ENCODE measurements at regions not wholly inside any gene's neighbourhood (a gene's known extent, or its start where the extent isn't known, plus 50 kb on each side); places are given as distances from the start of the nearest gene placed in this dataset.

DNA sequence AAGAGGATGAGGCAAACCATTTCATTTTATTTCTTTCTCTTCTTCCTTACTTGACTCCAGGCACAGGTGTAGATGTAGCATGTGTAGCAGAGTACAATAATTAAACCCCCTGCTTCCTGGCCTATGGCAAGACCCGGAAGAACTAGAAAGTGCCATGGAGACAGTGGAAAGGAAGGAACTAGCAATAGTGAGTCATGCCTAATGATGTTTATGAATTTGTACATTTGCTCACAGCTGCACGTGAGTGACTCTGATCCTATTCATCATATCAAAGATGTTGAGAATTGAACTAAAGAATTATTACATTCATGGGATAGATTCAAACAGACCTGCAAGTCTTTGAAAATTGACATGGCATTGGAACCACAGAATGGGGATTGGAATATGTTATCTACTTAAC lies 2233.9 kb upstream of the TENM3 start:
- no peak overlapping the region for H3K18ac ChIP-seq (ENCODE audit: low read length)
- no peak overlapping the region for H3K27ac ChIP-seq (ENCODE audit: low read depth, low read length)
- H3K56ac ChIP-seq (ENCODE audit: low read length), result no peak overlapping the region
- no peak overlapping the region for H2BK15ac ChIP-seq (replicated peaks; ENCODE audit: low read depth)
- no peak overlapping the region for H4K8ac ChIP-seq (ENCODE audit: low read depth, low read length)
- no CpG with 5 or more reads among the region's 2 CpGs for WGBS (ENCODE audit: extremely low coverage, insufficient coverage, low lambda C conversion rate)
- H2BK5ac ChIP-seq (ENCODE audit: low read length), result no peak overlapping the region
- no peak for DNase-seq
- H3K4me1 ChIP-seq (ENCODE audit: control insufficient read depth, low read depth, low read length), result no peaks in the 10 kb centered on the region
- no peak overlapping the region for H2AK5ac ChIP-seq (ENCODE audit: low read length)
- no peaks in the 10 kb centered on the region for H3K27me3 ChIP-seq (ENCODE audit: insufficient read depth, low read length, poor library complexity)
- no peak overlapping the region for H3K4me3 ChIP-seq (ENCODE audit: low read length)
- no peak overlapping the region for H3K4me2 ChIP-seq (ENCODE audit: low read length)
- no peak overlapping the region for H3K23ac ChIP-seq (ENCODE audit: low read length)
- no peak overlapping the region for H3K9ac ChIP-seq (ENCODE audit: low read length)
- H3K36me3 ChIP-seq (ENCODE audit: control insufficient read depth, insufficient read depth, low read length), result no peaks in the 10 kb centered on the region
- H3K79me1 ChIP-seq (ENCODE audit: low read length), result no peaks in the 10 kb centered on the region
- no peak overlapping the region for H2BK120ac ChIP-seq (ENCODE audit: low read depth, low read length)
- no peak overlapping the region for H4K5ac ChIP-seq (ENCODE audit: low read length)
- no peaks in the 10 kb centered on the region for H3K79me2 ChIP-seq (ENCODE audit: control insufficient read depth, insufficient read depth, low read length)
- no peak overlapping the region for H3K4ac ChIP-seq (ENCODE audit: low read depth, low read length)

DNA sequence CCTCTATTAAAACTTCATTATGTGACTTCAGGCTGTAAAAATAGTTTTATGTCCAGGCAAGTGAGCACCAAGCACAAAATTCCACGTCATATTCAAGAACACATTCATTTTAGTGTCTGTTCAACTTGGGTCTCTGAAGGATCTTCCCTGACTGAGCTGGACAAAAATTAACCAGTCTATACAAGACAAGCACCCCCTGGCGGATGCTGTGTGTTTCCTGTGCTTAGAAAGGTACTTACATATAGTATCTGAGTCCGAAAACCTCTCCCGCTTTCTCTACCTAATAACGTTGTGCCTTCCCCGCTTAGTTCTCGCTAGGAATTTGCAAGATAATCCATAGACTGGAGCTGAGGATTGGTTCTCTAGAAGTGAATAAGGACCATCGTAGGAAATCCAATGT lies 2214.5 kb upstream of the TENM3 start:
- H3K4me1 ChIP-seq (ENCODE audit: control insufficient read depth, low read depth, low read length), result no peaks in the 10 kb centered on the region
- no peak overlapping the region for H3K4ac ChIP-seq (ENCODE audit: low read depth, low read length)
- no peak overlapping the region for H4K5ac ChIP-seq (ENCODE audit: low read length)
- no peak overlapping the region for H2BK15ac ChIP-seq (replicated peaks; ENCODE audit: low read depth)
- no peaks in the 10 kb centered on the region for H3K27me3 ChIP-seq (ENCODE audit: insufficient read depth, low read length, poor library complexity)
- no peaks in the 10 kb centered on the region for H3K79me2 ChIP-seq (ENCODE audit: control insufficient read depth, insufficient read depth, low read length)
- H3K4me3 ChIP-seq (ENCODE audit: low read length), result no peak overlapping the region
- no peak overlapping the region for H3K23ac ChIP-seq (ENCODE audit: low read length)
- H2BK5ac ChIP-seq (ENCODE audit: low read length), result no peak overlapping the region
- H3K27ac ChIP-seq (ENCODE audit: low read depth, low read length), result no peak overlapping the region
- H3K36me3 ChIP-seq (ENCODE audit: control insufficient read depth, insufficient read depth, low read length), result no peaks in the 10 kb centered on the region
- no peak overlapping the region for H3K9ac ChIP-seq (ENCODE audit: low read length)
- WGBS (ENCODE audit: extremely low coverage, insufficient coverage, low lambda C conversion rate), result no CpG with 5 or more reads among the region's 8 CpGs
- no peak overlapping the region for H2BK120ac ChIP-seq (ENCODE audit: low read depth, low read length)
- no peak overlapping the region for H3K18ac ChIP-seq (ENCODE audit: low read length)
- H4K8ac ChIP-seq (ENCODE audit: low read depth, low read length), result no peak overlapping the region
- H3K4me2 ChIP-seq (ENCODE audit: low read length), result no peak overlapping the region
- no peak overlapping the region for H3K56ac ChIP-seq (ENCODE audit: low read length)
- peak; percentile 75 for DNase-seq
- no peaks in the 10 kb centered on the region for H3K79me1 ChIP-seq (ENCODE audit: low read length)
- no peak overlapping the region for H2AK5ac ChIP-seq (ENCODE audit: low read length)

DNA sequence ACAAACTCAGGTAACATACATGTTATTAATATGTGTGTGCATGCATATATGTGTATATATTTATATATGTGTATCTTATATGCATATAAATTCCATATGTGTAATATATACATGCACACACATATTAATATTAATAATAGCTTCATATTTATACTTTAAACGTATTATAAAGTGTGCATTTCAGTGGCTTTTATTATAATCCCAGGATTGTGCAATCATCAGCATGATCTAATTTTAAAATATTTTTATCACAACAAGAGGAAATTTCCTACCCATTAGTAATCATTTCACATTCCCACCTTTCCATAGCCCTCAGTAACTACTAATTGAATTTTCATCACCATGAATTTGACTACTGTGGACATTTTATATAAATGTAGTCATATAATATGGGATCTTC lies 2211.9 kb upstream of the TENM3 start:
- no peak overlapping the region for H3K4me2 ChIP-seq (ENCODE audit: low read length)
- no peak for DNase-seq
- H4K8ac ChIP-seq (ENCODE audit: low read depth, low read length), result no peak overlapping the region
- no peak overlapping the region for H3K23ac ChIP-seq (ENCODE audit: low read length)
- H3K4me1 ChIP-seq (ENCODE audit: control insufficient read depth, low read depth, low read length), result no peaks in the 10 kb centered on the region
- no peak overlapping the region for H4K5ac ChIP-seq (ENCODE audit: low read length)
- H3K79me2 ChIP-seq (ENCODE audit: control insufficient read depth, insufficient read depth, low read length), result no peaks in the 10 kb centered on the region
- H2BK5ac ChIP-seq (ENCODE audit: low read length), result no peak overlapping the region
- no peak overlapping the region for H3K4me3 ChIP-seq (ENCODE audit: low read length)
- H2AK5ac ChIP-seq (ENCODE audit: low read length), result no peak overlapping the region
- no peak overlapping the region for H3K9ac ChIP-seq (ENCODE audit: low read length)
- H3K4ac ChIP-seq (ENCODE audit: low read depth, low read length), result no peak overlapping the region
- no peak overlapping the region for H3K27ac ChIP-seq (ENCODE audit: low read depth, low read length)
- no peaks in the 10 kb centered on the region for H3K27me3 ChIP-seq (ENCODE audit: insufficient read depth, low read length, poor library complexity)
- no peak overlapping the region for H2BK15ac ChIP-seq (replicated peaks; ENCODE audit: low read depth)
- H3K36me3 ChIP-seq (ENCODE audit: control insufficient read depth, insufficient read depth, low read length), result no peaks in the 10 kb centered on the region
- H2BK120ac ChIP-seq (ENCODE audit: low read depth, low read length), result no peak overlapping the region
- H3K79me1 ChIP-seq (ENCODE audit: low read length), result no peaks in the 10 kb centered on the region
- H3K56ac ChIP-seq (ENCODE audit: low read length), result no peak overlapping the region
- no CpG with 5 or more reads among the region's 1 CpG for WGBS (ENCODE audit: extremely low coverage, insufficient coverage, low lambda C conversion rate)
- H3K18ac ChIP-seq (ENCODE audit: low read length), result no peak overlapping the region

DNA sequence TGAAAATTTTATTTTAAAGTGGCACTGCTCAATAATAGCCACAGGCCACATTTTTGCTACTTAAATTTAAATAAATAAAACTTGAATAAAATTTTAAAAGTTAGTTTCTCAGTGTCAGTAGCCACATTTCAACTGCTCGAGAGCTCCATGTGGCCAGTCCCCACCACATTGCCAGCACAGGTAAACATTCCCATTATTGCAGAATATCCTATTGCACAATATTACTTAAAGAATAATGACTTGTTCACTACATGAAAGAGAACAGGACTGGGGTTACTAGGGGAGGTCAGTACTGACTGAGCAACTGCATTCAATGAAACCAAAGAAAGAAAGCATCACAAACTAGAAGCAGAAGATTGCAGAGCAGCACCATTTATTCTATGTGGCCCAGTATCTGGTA lies 2201.6 kb upstream of the TENM3 start:
- Histone ChIP-seq H2AK5ac (ENCODE audit: low read length) (no peak overlapping the region), H2BK15ac (replicated peaks; ENCODE audit: low read depth) (no peak overlapping the region), H3K79me2 (ENCODE audit: control insufficient read depth, insufficient read depth, low read length) (no peaks in the 10 kb centered on the region), H2BK120ac (ENCODE audit: low read depth, low read length) (no peak overlapping the region), H3K18ac (ENCODE audit: low read length) (no peak overlapping the region), H3K23ac (ENCODE audit: low read length) (no peak overlapping the region), H4K8ac (ENCODE audit: low read depth, low read length) (no peak overlapping the region), H3K4ac (ENCODE audit: low read depth, low read length) (no peak overlapping the region), H3K79me1 (ENCODE audit: low read length) (no peaks in the 10 kb centered on the region), H3K36me3 (ENCODE audit: control insufficient read depth, insufficient read depth, low read length) (no peaks in the 10 kb centered on the region), H3K27me3 (ENCODE audit: insufficient read depth, low read length, poor library complexity) (no peaks in the 10 kb centered on the region), H3K4me2 (ENCODE audit: low read length) (no peak overlapping the region), H2BK5ac (ENCODE audit: low read length) (no peak overlapping the region), H4K5ac (ENCODE audit: low read length) (no peak overlapping the region), H3K27ac (ENCODE audit: low read depth, low read length) (no peak overlapping the region), H3K9ac (ENCODE audit: low read length) (no peak overlapping the region), H3K4me1 (ENCODE audit: control insufficient read depth, low read depth, low read length) (no peaks in the 10 kb centered on the region), H3K4me3 (ENCODE audit: low read length) (no peak overlapping the region), H3K56ac (ENCODE audit: low read length) (no peak overlapping the region)
- no CpG with 5 or more reads among the region's 1 CpG for WGBS (ENCODE audit: extremely low coverage, insufficient coverage, low lambda C conversion rate)
- DNase-seq, result no peak

- Histone ChIP-seq H3K27me3 (ENCODE audit: insufficient read depth, low read length, poor library complexity) (no peaks in the 10 kb centered on the region), H4K8ac (ENCODE audit: low read depth, low read length) (no peak overlapping the region), H2BK120ac (ENCODE audit: low read depth, low read length) (no peak overlapping the region), H4K5ac (ENCODE audit: low read length) (no peak overlapping the region), H3K4me1 (ENCODE audit: control insufficient read depth, low read depth, low read length) (no peaks in the 10 kb centered on the region), H2AK5ac (ENCODE audit: low read length) (no peak overlapping the region), H3K4ac (ENCODE audit: low read depth, low read length) (no peak overlapping the region), H3K79me1 (ENCODE audit: low read length) (no peaks in the 10 kb centered on the region), H3K18ac (ENCODE audit: low read length) (no peak overlapping the region), H3K36me3 (ENCODE audit: control insufficient read depth, insufficient read depth, low read length) (no peaks in the 10 kb centered on the region), H3K27ac (ENCODE audit: low read depth, low read length) (no peak overlapping the region), H3K56ac (ENCODE audit: low read length) (no peak overlapping the region), H3K4me3 (ENCODE audit: low read length) (no peak overlapping the region), H3K4me2 (ENCODE audit: low read length) (no peak overlapping the region), H3K23ac (ENCODE audit: low read length) (no peak overlapping the region), H3K9ac (ENCODE audit: low read length) (no peak overlapping the region), H2BK5ac (ENCODE audit: low read length) (no peak overlapping the region), H2BK15ac (replicated peaks; ENCODE audit: low read depth) (no peak overlapping the region), H3K79me2 (ENCODE audit: control insufficient read depth, insufficient read depth, low read length) (no peaks in the 10 kb centered on the region)
- WGBS (ENCODE audit: extremely low coverage, insufficient coverage, low lambda C conversion rate), result no CpG with 5 or more reads among the region's 7 CpGs
- DNase-seq, result no peak
Observed at GRCh38 chr4:180052629-180053028, 2190.6 kb upstream of the TENM3 start.

GRCh38 chr4:180054291-180054690 lies 2188.9 kb upstream of the TENM3 start:
- DNase-seq, result no peak
- Histone ChIP-seq H3K4me1 (ENCODE audit: control insufficient read depth, low read depth, low read length) (no peaks in the 10 kb centered on the region), H3K23ac (ENCODE audit: low read length) (no peak overlapping the region), H3K79me2 (ENCODE audit: control insufficient read depth, insufficient read depth, low read length) (no peaks in the 10 kb centered on the region), H3K36me3 (ENCODE audit: control insufficient read depth, insufficient read depth, low read length) (no peaks in the 10 kb centered on the region), H3K4me2 (ENCODE audit: low read length) (no peak overlapping the region), H3K79me1 (ENCODE audit: low read length) (no peaks in the 10 kb centered on the region), H2BK15ac (replicated peaks; ENCODE audit: low read depth) (no peak overlapping the region), H2AK5ac (ENCODE audit: low read length) (no peak overlapping the region), H3K27me3 (ENCODE audit: insufficient read depth, low read length, poor library complexity) (no peaks in the 10 kb centered on the region), H3K4me3 (ENCODE audit: low read length) (no peak overlapping the region), H3K9ac (ENCODE audit: low read length) (no peak overlapping the region), H3K18ac (ENCODE audit: low read length) (no peak overlapping the region), H4K5ac (ENCODE audit: low read length) (no peak overlapping the region), H4K8ac (ENCODE audit: low read depth, low read length) (no peak overlapping the region), H3K4ac (ENCODE audit: low read depth, low read length) (no peak overlapping the region), H3K56ac (ENCODE audit: low read length) (no peak overlapping the region), H2BK5ac (ENCODE audit: low read length) (no peak overlapping the region), H3K27ac (ENCODE audit: low read depth, low read length) (no peak overlapping the region), H2BK120ac (ENCODE audit: low read depth, low read length) (no peak overlapping the region)
- no CpG with 5 or more reads among the region's 4 CpGs for WGBS (ENCODE audit: extremely low coverage, insufficient coverage, low lambda C conversion rate)

All from mesendoderm (in vitro differentiated cells).